ENCODE measurements at regions not wholly inside any gene's neighbourhood (a gene's known extent, or its start where the extent isn't known, plus 50 kb on each side); places are given as distances from the start of the nearest gene placed in this dataset.

GRCh38 chr5:106205916-106206571 lies 1464.7 kb downstream of the EFNA5 start:
- Mint-ChIP-seq H3K27ac (no peak overlapping the region), H3K36me3 (no peaks in the 10 kb centered on the region), H3K27me3 (no peaks in the 10 kb centered on the region), H3K4me1 (ENCODE audit: low read depth) (no peaks in the 10 kb centered on the region), H3K9me3 (peaks cover 16% of the 10 kb centered on the region), H3K4me3 (no peak overlapping the region)
- ChIA-PET CTCF (no interaction called here), POLR2A (no interaction called here)
- intact Hi-C loops (cut with micrococcal nuclease), result no loop called here
- DNase-seq, result no peak

- DNase-seq, result no peak
- no peaks in the 10 kb centered on the region for H3K36me3 Mint-ChIP-seq
- no peak overlapping the region for H3K27ac Mint-ChIP-seq
- H3K9me3 Mint-ChIP-seq, result peaks cover 19% of the 10 kb centered on the region
- H3K27me3 Mint-ChIP-seq, result no peaks in the 10 kb centered on the region
- no peak overlapping the region for H3K4me3 Mint-ChIP-seq
- H3K4me1 Mint-ChIP-seq (ENCODE audit: low read depth), result no peaks in the 10 kb centered on the region
- intact Hi-C loops (cut with micrococcal nuclease), result no loop called here
- ChIA-PET CTCF (no interaction called here), POLR2A (no interaction called here)
Observed at GRCh38 chr5:106202035-106202434, 1468.7 kb downstream of the EFNA5 start.

- Mint-ChIP-seq H3K27me3 (no peaks in the 10 kb centered on the region), H3K4me3 (no peak overlapping the region), H3K9me3 (peaks cover 27% of the 10 kb centered on the region), H3K4me1 (ENCODE audit: low read depth) (no peaks in the 10 kb centered on the region), H3K36me3 (no peaks in the 10 kb centered on the region), H3K27ac (no peak overlapping the region)
- intact Hi-C loops (cut with micrococcal nuclease), result no loop called here
- DNase-seq, result no peak
- POLR2A ChIA-PET, result no interaction called here
- CTCF ChIA-PET, result no interaction called here
Observed at GRCh38 chr5:106200971-106201370, 1469.8 kb downstream of the EFNA5 start.

GRCh38 chr5:106195679-106196474 lies 1474.9 kb downstream of the EFNA5 start:
- no peak for DNase-seq
- H3K27ac Mint-ChIP-seq, result no peak overlapping the region
- no peaks in the 10 kb centered on the region for H3K4me1 Mint-ChIP-seq (ENCODE audit: low read depth)
- H3K27me3 Mint-ChIP-seq, result no peaks in the 10 kb centered on the region
- POLR2A ChIA-PET, result no interaction called here
- H3K36me3 Mint-ChIP-seq, result no peaks in the 10 kb centered on the region
- intact Hi-C loops (cut with micrococcal nuclease), result no loop called here
- CTCF ChIA-PET, result no interaction called here
- H3K4me3 Mint-ChIP-seq, result no peak overlapping the region
- H3K9me3 Mint-ChIP-seq, result peaks cover 18% of the 10 kb centered on the region

- CTCF ChIA-PET, result no interaction called here
- Mint-ChIP-seq H3K4me1 (ENCODE audit: low read depth) (no peaks in the 10 kb centered on the region), H3K4me3 (no peak overlapping the region), H3K27ac (no peak overlapping the region), H3K27me3 (no peaks in the 10 kb centered on the region), H3K9me3 (peaks cover 8% of the 10 kb centered on the region), H3K36me3 (no peaks in the 10 kb centered on the region)
- no peak for DNase-seq
- intact Hi-C loops (cut with micrococcal nuclease), result no loop called here
- POLR2A ChIA-PET, result no interaction called here
Observed at GRCh38 chr5:106189121-106189809, 1481.5 kb downstream of the EFNA5 start.

- ChIA-PET POLR2A (no interaction called here), CTCF (no interaction called here)
- H3K4me3 Mint-ChIP-seq, result no peak overlapping the region
- no peak for DNase-seq
- no peaks in the 10 kb centered on the region for H3K27me3 Mint-ChIP-seq
- peaks cover 9% of the 10 kb centered on the region for H3K9me3 Mint-ChIP-seq
- intact Hi-C loops (cut with micrococcal nuclease), result no loop called here
- no peaks in the 10 kb centered on the region for H3K4me1 Mint-ChIP-seq (ENCODE audit: low read depth)
- H3K36me3 Mint-ChIP-seq, result no peaks in the 10 kb centered on the region
- no peak overlapping the region for H3K27ac Mint-ChIP-seq
Observed at GRCh38 chr5:106185661-106186081, 1485.1 kb downstream of the EFNA5 start.

- Mint-ChIP-seq H3K4me3 (no peak overlapping the region), H3K9me3 (peaks cover 10% of the 10 kb centered on the region), H3K27me3 (no peaks in the 10 kb centered on the region), H3K4me1 (ENCODE audit: low read depth) (no peaks in the 10 kb centered on the region), H3K27ac (no peak overlapping the region), H3K36me3 (no peaks in the 10 kb centered on the region)
- POLR2A ChIA-PET, result no interaction called here
- CTCF ChIA-PET, result no interaction called here
- no peak for DNase-seq
- intact Hi-C loops (cut with micrococcal nuclease), result no loop called here
Observed at GRCh38 chr5:106174903-106175302, 1495.8 kb downstream of the EFNA5 start.

- H3K27me3 Mint-ChIP-seq, result no peaks in the 10 kb centered on the region
- ChIA-PET POLR2A (no interaction called here), CTCF (no interaction called here)
- DNase-seq, result no peak
- H3K4me1 Mint-ChIP-seq (ENCODE audit: low read depth), result no peaks in the 10 kb centered on the region
- no peak overlapping the region for H3K27ac Mint-ChIP-seq
- peaks cover 9% of the 10 kb centered on the region for H3K9me3 Mint-ChIP-seq
- H3K4me3 Mint-ChIP-seq, result no peak overlapping the region
- intact Hi-C loops (cut with micrococcal nuclease), result no loop called here
- no peaks in the 10 kb centered on the region for H3K36me3 Mint-ChIP-seq
Observed at GRCh38 chr5:106172681-106173532, 1497.8 kb downstream of the EFNA5 start.

- DNase-seq, result no peak
- H3K27me3 Mint-ChIP-seq, result no peaks in the 10 kb centered on the region
- intact Hi-C loops (cut with micrococcal nuclease), result no loop called here
- no peak overlapping the region for H3K27ac Mint-ChIP-seq
- CTCF ChIA-PET, result no interaction called here
- H3K4me1 Mint-ChIP-seq (ENCODE audit: low read depth), result no peaks in the 10 kb centered on the region
- no peaks in the 10 kb centered on the region for H3K36me3 Mint-ChIP-seq
- POLR2A ChIA-PET, result no interaction called here
- H3K4me3 Mint-ChIP-seq, result no peak overlapping the region
- peaks cover 9% of the 10 kb centered on the region for H3K9me3 Mint-ChIP-seq
Observed at GRCh38 chr5:106171708-106172107, 1499.0 kb downstream of the EFNA5 start.

- Mint-ChIP-seq H3K27ac (no peak overlapping the region), H3K36me3 (no peaks in the 10 kb centered on the region), H3K4me1 (ENCODE audit: low read depth) (no peaks in the 10 kb centered on the region), H3K4me3 (no peak overlapping the region), H3K9me3 (peaks cover 9% of the 10 kb centered on the region), H3K27me3 (no peaks in the 10 kb centered on the region)
- no peak for DNase-seq
- ChIA-PET POLR2A (no interaction called here), CTCF (no interaction called here)
- intact Hi-C loops (cut with micrococcal nuclease), result no loop called here
Observed at GRCh38 chr5:106171132-106171531, 1499.6 kb downstream of the EFNA5 start.

GRCh38 chr5:106167766-106168165 lies 1503.0 kb downstream of the EFNA5 start:
- DNase-seq, result no peak
- H3K9me3 Mint-ChIP-seq, result peaks cover 6% of the 10 kb centered on the region
- no peak overlapping the region for H3K4me3 Mint-ChIP-seq
- no peaks in the 10 kb centered on the region for H3K4me1 Mint-ChIP-seq (ENCODE audit: low read depth)
- intact Hi-C loops (cut with micrococcal nuclease), result no loop called here
- H3K36me3 Mint-ChIP-seq, result no peaks in the 10 kb centered on the region
- H3K27ac Mint-ChIP-seq, result no peak overlapping the region
- no peaks in the 10 kb centered on the region for H3K27me3 Mint-ChIP-seq
- POLR2A ChIA-PET, result no interaction called here
- CTCF ChIA-PET, result no interaction called here

GRCh38 chr5:106163233-106163632 lies 1507.5 kb downstream of the EFNA5 start:
- Mint-ChIP-seq H3K4me3 (no peak overlapping the region), H3K27me3 (no peaks in the 10 kb centered on the region), H3K27ac (no peak overlapping the region), H3K4me1 (ENCODE audit: low read depth) (no peaks in the 10 kb centered on the region), H3K36me3 (no peaks in the 10 kb centered on the region), H3K9me3 (peaks cover 4% of the 10 kb centered on the region)
- no peak for DNase-seq
- intact Hi-C loops (cut with micrococcal nuclease), result no loop called here
- POLR2A ChIA-PET, result no interaction called here
- CTCF ChIA-PET, result no interaction called here

All from activated CD4-positive, alpha-beta memory T cell treated with anti-CD3 and anti-CD28 coated beads for 36 hours (primary cell).